ENCODE measurements at regions not wholly inside any gene's neighbourhood (a gene's known extent, or its start where the extent isn't known, plus 50 kb on each side); places are given as distances from the start of the nearest gene placed in this dataset.

- TF ChIP-seq CTCF (conservative IDR thresholded peaks at IDR 0.05), result no peak
- no peak for TF ChIP-seq EZH2 (IDR thresholded peaks at IDR 0.05; ENCODE audit: low read depth)
These were observed 463.2 kb downstream of the CDH2 start for GRCh38 chr18:27713738-27714095.

Measured in PC-9 (cell line).